ENCODE measurements at regions not wholly inside any gene's neighbourhood (a gene's known extent, or its start where the extent isn't known, plus 50 kb on each side); places are given as distances from the start of the nearest gene placed in this dataset.
"Not testable (repeated sequence)": the region's sequence is repeated elsewhere in the genome, so short reads cannot be mapped to it uniquely, and the experiment has no call there.

GRCh38 chr19:28644169-28644775 lies 568.7 kb downstream of the UQCRFS1 start:
- no peak for DNase-seq

GRCh38 chr19:28642787-28643683 lies 569.9 kb downstream of the UQCRFS1 start:
- no peak for DNase-seq

- DNase-seq: no peak
These were observed 571.6 kb downstream of the UQCRFS1 start for GRCh38 chr19:28641395-28641794.

GRCh38 chr19:28640506-28640905 lies 572.4 kb downstream of the UQCRFS1 start:
- no peak for DNase-seq

- no peak for DNase-seq
These were observed 574.5 kb downstream of the UQCRFS1 start for GRCh38 chr19:28638445-28638844.

GRCh38 chr19:28636706-28637105 lies 576.2 kb downstream of the UQCRFS1 start:
- DNase-seq: no peak

GRCh38 chr19:28636016-28636629 lies 576.8 kb downstream of the UQCRFS1 start:
- no peak for DNase-seq

GRCh38 chr19:28634837-28635236 lies 578.1 kb downstream of the UQCRFS1 start:
- DNase-seq: no peak

- DNase-seq: no peak
These were observed 579.0 kb downstream of the UQCRFS1 start for GRCh38 chr19:28634019-28634328.

- no peak for DNase-seq
These were observed 579.5 kb downstream of the UQCRFS1 start for GRCh38 chr19:28633319-28634018.

GRCh38 chr19:28632371-28633080 lies 580.4 kb downstream of the UQCRFS1 start:
- no peak for DNase-seq

- no peak for DNase-seq
These were observed 581.0 kb downstream of the UQCRFS1 start for GRCh38 chr19:28631961-28632360.

GRCh38 chr19:28627669-28628068 lies 585.3 kb downstream of the UQCRFS1 start:
- DNase-seq: no peak

GRCh38 chr19:28626407-28626806 lies 586.5 kb downstream of the UQCRFS1 start:
- not testable (repeated sequence) for DNase-seq

- no peak for DNase-seq
These were observed 593.0 kb downstream of the UQCRFS1 start for GRCh38 chr19:28619816-28620429.

- no peak for DNase-seq
These were observed 594.4 kb downstream of the UQCRFS1 start for GRCh38 chr19:28618504-28618903.

GRCh38 chr19:28615966-28616365 lies 597.0 kb downstream of the UQCRFS1 start:
- DNase-seq: no peak

GRCh38 chr19:28615546-28615916 lies 597.4 kb downstream of the UQCRFS1 start:
- DNase-seq: no peak

GRCh38 chr19:28614634-28615545 lies 598.1 kb downstream of the UQCRFS1 start:
- DNase-seq: no peak

GRCh38 chr19:28612275-28612769 lies 600.6 kb downstream of the UQCRFS1 start:
- DNase-seq: no peak
